Dermis blood vessel endothelial cell (primary cell): ENCODE measurements at regions not wholly inside any gene's neighbourhood (a gene's known extent, or its start where the extent isn't known, plus 50 kb on each side); places are given as distances from the start of the nearest gene placed in this dataset.
A peak's percentile ranks its signal among the peaks of the same experiment; 100 is the strongest.
"Not testable (repeated sequence)": the region's sequence is repeated elsewhere in the genome, so short reads cannot be mapped to it uniquely, and the experiment has no call there.

Experiments
- DNase-seq: peaks from one replicate; pipeline ENCODE4 v3.0.0; 2010

DNA sequence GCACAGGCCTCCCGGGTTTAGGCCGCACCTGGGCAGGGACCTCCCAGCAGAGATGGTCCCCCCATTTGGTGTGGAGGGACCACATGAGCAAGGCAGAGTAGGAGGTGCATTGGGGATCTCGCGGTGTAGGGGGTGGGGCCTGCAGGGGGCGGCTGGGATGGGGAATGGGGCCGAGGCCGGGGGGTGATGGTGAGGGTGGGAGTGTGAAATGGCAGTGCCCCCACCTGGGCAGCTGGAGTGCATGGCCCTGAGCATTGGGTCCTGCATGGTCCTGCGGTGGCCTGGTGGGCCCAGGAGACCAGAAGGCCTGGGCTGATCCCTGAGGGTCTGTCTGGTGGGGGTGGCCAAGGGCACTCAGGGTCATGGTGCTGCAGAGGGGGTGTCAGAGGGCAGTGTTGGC is 111.8 kb downstream of the KIF26A start:
- DNase-seq, result no peak

DNA sequence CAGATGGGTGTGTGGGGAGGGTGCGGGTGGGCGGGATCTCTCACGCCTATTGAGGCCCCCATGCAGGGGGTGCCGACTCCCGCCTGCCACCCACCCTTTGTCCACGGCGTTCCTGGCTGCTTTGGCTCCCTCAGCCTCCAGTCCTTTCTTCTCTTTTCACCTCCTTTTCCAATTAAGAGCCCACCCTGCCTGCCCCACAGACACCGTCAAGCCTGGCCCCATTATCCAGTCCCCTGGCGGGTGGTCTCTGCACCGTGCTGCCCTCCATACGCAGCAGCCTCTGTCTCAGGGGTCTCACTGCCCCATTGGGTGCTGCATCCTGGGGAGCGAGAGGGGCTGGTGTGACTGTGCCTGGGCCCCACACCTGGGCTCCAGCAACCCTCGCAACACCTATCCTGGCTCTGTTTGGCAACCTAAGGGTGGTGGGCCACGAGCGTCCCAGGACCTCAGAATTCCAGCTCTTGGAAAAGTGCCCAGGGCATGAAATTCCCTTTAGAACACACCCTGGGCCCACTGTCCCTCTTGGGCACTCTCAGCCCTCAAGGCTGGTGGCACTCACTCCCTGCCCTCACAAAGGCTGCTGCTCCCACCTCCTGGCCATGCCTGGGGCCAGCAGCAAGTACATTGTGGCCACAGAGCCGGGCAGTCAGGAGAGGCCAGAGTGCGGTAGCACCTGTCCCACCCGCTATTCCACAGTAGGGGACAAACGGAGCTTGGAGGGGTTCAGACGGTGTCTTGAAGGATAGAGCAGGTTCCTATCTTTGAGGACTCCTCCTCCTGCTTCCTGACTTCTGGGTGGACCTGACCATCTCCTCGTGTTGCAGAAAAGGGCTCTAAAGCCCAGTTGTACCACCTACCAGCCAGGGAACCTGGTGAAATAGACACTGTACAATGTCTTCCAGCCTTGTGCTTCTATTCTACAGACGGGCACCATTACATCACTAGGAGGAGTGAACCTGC is 114.1 kb downstream of the KIF26A start:
- no peak for DNase-seq

GRCh38 chr14:104253223-104253822 is 114.9 kb downstream of the KIF26A start:
- DNase-seq, result no peak

DNA sequence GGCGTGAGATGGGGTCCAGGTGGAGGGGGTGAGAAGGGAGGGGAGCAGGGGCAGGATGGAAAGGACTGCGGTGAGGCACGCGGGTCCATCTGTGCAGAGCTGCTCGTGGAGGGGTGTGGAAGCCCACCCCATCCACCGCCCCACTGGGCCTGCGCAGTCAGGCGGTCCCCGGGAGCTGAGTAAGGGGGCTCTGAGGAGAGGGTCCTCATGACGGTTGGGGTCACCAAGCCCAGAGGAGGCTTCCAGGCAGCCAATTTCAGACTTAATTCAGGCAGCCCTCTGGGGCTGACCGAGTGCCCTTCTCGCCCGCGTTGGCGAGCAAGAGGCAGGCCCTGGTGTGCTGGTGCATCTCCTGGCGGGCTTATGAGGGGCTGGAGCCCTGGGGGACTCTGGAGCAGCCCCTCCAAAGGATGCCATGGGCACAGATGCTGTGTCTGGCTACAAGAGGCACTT is 115.5 kb downstream of the KIF26A start:
- no peak for DNase-seq

- DNase-seq, result no peak
Measured at GRCh38 chr14:104254735-104255400, 116.5 kb downstream of the KIF26A start.

GRCh38 chr14:104256025-104256424 is 117.6 kb downstream of the KIF26A start:
- no peak for DNase-seq

DNA sequence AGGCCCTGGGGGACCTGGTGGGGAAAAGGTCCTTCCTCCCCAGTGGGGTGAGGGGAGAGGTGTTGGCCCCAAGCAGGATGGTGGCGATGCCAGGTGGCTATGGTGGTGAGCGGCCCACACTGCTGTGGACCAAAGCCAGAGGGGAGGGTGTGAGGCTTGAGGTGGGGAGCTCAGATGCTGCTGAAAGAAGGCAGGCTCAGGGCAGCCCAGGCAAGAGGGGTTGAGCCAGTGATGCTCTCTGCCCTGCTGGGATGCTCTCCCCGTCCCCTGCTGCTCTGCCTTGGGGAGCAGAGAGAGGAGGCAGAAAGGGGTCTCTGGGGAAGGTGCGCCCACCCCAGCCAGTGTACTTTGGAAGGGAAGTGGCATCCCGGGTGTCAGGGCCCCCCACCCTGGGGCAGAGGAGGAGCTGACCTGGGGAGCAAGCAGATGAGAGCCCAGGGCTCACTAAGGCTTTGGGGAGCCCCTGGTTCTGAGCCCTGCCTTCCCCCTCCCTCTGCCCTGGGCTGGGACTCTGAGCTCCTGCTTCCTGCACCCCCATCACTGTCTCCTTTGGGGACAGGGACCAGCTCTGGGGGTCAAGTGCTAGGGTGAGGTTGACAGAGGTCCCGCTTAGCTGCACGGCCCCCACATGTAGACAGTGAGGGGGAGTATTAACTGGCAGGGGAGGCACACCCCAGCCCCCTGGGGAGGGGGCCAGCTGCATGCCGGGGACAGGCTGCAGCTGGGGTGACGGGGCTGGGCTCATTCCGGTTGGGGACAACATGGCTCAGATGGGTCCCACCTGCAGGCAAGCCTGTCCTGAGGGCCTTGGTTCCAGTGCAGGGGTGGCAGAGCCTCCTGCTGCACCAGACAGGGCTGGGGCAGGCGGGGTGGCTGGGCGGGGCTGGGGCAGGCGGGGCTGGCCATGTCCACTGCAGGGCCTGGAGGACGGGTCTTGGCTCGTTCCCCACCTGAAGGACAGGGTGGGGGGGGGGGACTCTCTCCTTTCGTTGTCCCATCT is 124.4 kb downstream of the KIF26A start:
- DNase-seq, result no peak

DNA sequence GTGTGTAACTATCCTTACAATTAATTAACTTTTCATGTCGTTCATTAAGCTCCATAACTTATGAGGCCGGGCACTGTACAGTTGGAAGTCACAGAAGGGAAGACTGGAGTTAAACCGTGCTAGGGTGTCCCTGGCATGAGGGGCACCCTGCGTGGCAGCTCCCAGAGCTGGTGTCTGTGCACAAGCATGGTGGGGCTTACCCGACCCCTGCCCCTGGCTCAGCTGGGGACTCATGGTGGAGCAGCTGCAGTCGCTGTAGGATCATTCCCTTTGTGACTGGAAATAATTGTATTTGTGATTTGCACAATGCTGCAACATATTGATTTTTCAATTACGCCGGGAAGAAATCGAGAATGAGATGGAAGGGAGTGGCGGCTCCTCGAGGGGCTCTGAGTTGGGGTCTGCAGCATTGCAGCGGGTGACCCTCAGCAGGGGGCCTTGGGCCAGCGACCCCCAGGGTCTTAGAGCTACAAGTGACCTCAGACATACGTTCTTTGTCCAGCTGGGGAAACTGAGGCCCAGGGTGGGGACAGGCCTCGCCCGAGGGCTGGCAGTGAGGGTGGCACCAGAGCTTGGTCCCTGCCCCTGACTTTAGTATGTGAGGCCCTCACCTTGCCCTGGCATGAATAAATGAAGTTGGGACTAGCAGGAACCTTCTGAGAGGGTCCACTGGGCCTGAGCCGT is 125.4 kb downstream of the KIF26A start:
- DNase-seq, result no peak

GRCh38 chr14:104264495-104265265 is 126.3 kb downstream of the KIF26A start:
- no peak for DNase-seq

GRCh38 chr14:104265918-104266630 is 127.7 kb downstream of the KIF26A start:
- DNase-seq, result no peak

DNA sequence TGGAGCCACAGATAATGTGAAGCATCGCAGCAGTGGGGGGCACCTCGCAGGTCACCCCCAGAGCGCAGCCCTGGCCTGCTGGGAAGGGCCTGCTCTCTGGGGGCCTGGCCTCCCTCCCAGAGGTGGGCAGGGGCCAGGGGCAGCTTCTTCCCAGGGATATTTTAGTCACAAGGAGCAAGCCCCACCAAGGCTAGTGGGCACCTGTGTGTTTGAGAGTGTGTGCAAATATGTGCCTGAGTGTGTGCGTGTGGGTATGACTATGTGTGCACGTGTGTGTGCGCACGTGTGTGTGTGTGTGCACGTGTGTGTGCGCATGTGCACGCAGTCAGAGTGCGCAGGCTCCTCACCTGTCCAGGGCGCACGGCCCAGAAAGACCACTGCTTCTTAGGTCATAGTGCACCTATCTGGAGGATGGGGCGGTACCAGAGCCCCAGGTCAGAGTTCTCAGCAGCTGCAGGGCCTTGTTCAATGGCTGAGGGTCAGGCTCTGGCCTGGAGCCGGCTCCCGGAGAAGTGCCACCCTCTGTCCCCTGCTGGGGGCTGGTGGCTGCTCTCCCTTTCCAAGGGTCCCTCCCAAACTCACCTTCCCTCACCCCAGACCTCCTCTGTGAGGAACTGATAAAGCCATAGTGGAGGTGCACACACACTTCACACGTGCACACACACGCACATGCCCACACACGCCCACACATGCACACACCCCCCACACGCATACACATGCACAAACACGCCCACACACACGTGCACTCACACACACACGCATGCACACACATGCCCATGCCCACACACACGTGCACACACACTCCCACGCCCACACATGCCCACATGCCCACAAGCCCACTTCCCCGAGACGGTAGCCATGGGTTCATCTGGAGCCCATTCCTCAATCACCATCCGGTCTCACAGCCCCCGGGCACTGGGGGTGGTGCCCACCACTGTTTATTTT is 128.5 kb downstream of the KIF26A start:
- no peak for DNase-seq

DNA sequence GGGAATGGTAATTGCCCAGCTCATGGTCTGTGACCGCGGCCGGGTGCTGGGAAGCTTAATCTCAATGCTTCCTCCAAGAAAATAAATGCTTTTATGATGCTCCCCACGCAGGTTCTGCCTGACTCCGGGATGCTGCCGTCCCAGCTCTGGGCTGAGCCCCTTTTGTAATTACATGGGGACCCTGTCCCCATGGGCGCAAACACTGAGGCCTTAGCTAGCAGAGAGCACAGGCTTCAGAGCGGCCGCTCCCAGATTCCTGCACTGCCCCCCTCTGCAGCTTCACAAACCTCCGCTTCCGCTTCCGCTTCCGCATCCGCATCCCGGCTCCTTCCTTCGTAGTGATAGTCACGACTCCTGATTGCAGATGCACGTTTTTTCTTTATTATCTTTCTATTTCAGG is 129.5 kb downstream of the KIF26A start:
- peak; percentile 14 for DNase-seq

DNA sequence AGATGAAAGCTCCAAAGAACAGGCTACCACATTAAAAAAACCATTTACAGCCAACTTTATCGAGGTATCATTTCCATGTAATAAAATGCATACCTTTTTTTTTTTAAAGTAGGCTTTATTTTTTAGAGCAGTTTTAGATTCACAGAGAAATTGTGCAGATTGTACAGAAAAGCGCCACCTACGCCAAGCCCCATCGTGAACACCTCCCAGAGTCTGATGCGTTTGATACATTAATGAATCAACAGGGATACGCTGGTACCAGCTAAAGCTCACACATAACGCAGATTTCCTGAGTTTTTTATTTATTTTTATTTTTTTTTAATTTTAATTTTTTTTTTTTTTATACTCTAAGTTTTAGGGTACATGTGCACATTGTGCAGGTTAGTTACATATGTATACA is 129.9 kb downstream of the KIF26A start:
- DNase-seq, result no peak

DNA sequence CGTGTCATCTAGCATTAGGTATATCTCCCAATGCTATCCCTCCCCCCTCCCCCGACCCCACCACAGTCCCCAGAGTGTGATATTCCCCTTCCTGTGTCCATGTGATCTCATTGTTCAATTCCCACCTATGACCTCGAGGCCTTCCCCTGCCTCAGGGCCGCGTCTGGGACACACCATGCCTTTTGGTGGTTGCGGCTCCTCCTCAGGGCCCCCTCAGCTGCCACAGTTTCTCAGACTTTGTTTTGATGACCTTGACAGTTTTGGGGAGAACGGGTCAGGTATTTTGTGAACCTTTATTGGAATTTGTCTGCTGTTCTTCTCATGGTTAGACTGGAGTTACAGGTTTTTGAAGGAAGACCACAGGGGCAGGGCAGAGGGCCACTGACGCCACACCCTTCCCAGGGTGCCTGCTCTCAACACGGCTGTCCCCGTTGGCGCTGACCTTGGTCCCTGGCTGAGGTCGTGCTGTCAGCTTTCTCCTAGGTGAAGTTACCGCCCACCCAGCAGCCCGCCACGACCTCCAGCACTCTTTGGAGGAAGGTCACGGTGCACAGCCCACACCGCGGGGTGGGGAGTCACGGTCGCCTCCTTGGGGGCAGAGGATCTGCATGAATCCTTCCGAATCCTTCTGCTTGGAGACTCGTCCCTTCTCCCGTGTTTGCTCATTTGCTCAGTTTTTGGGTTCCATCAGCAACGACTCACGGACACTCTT is 130.5 kb downstream of the KIF26A start:
- no peak for DNase-seq

DNA sequence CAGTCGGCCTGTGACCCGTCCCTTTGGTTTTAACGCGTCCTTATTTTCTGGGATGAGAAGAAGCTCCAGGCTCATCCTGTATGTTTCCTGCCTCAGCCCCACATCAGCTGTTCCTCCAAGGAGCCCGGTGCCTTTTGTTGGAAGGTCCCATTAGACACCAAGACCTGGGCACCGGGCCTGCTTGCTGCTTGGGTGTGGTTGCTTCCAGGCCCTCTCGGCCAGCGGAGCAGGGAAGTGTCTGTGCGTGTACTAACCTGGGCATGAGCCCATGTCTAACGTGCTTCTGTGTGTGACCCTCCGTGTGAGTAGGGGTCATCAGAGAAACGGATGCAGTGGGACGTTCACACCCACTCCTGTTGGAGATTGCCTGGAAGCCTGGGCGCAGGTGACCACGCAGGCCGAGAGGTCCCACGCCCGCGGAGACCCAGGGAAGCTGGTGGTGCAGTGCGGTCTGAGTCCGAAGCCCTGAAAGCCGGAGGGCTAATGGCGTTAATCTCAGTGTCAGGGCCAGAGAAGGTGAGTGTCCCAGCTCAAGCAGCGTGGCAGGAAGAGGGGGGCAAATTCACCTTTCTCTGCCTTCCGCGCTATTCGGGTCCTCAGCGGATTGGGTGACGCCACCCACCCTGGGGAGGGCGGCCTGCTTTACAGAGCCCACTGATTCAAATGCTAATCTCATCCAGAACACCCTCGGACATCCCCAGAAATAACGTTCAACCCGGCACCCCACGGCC is 131.3 kb downstream of the KIF26A start:
- DNase-seq, result not testable (repeated sequence)

DNA sequence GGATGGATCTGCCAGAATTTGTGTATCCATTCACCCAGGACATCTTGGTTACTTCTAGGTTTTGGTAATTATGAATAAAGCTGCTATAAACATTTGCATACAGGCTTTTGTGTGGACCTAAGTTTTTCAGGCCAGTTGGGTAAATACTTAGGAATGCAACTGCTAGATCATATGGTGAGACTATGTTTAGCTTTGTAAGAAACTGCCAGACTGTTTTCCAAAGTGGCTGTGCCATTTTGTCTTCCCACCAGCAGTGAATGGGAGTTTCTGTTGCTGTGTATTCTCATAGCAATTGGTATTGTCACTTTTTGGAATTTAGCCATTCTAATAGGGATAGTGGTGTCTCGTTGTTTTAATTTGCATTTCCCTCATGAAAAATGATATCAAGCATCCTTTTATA is 133.0 kb downstream of the KIF26A start:
- DNase-seq, result no peak

- no peak for DNase-seq
Measured at GRCh38 chr14:104274806-104275205, 136.4 kb downstream of the KIF26A start.
